22Rv1 (cell line): ENCODE measurements at regions not wholly inside any gene's neighbourhood (a gene's known extent, or its start where the extent isn't known, plus 50 kb on each side); places are given as distances from the start of the nearest gene placed in this dataset.

Experiments used
- H3K27ac ChIP-seq: fragments of 450-650 bp; 2 replicates; pipeline ENCODE4 v1.5.1; 2017
- CTCF ChIP-seq: fragments of 450-650 bp; IDR thresholded peaks from 2 replicates; pipeline ENCODE4 v1.5.1; 2017; ENCODE audit warnings: mild to moderate bottlenecking
- ZFX ChIP-seq: fragments of 450-650 bp; IDR thresholded peaks from 2 replicates; pipeline ENCODE4 v1.6.1; 2017; ENCODE audit warnings: antibody characterized with exemption, borderline replicate concordance

DNA sequence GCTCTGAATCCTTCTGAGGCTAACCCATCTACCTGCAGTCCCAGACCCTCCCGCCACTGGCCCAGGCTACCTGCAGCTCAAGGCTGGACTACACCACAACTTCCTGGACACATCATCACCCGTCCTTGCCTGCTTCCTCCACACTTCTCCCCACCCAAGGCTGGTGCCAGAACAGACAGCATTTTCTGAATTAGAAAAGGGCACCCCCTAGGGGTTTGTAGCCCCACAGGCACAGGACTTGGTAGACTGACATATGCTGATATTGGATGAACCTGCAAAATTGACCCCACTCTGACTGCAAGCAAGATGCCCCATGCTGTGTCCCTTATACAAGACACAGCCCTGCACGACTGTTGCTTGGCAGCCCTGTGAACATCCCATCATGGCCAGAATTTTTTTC is 271.5 kb upstream of the C16orf82 start:
- no peak overlapping the region for H3K27ac ChIP-seq
- TF ChIP-seq CTCF (no peak), ZFX (no peak)

GRCh38 chr16:26801628-26802027 is 265.1 kb upstream of the C16orf82 start:
- no peak overlapping the region for H3K27ac ChIP-seq
- no peak for TF ChIP-seq CTCF
- TF ChIP-seq ZFX = no peak

DNA sequence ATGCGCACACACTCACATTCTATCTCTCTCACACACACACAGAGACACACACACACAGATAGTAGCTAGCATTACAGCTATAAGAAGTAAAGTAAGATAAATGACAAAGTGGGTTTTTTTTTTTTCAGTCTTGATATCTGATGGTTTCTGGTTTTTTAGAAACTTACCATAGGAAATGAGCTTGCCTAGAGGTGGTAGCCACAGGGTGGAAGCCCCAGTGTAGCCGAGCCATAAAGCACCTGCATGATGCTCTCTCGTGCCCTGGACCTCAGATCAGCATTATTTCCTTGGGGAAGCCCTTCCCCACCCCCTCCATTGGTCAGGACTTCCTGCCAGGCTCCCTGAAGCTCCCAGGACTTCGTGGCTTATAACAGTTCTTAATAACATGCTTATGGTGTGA is 264.3 kb upstream of the C16orf82 start:
- H3K27ac ChIP-seq = no peak overlapping the region
- TF ChIP-seq ZFX (no peak), CTCF (no peak)

GRCh38 chr16:26802965-26803364 is 263.8 kb upstream of the C16orf82 start:
- TF ChIP-seq CTCF = no peak
- no peak for TF ChIP-seq ZFX

GRCh38 chr16:26806657-26807056 is 260.1 kb upstream of the C16orf82 start:
- H3K27ac ChIP-seq = no peak overlapping the region
- TF ChIP-seq CTCF = no peak

More at GRCh38 chr16:26802965-26803364, 263.8 kb upstream of the C16orf82 start:
- H3K27ac ChIP-seq = no peak overlapping the region

DNA sequence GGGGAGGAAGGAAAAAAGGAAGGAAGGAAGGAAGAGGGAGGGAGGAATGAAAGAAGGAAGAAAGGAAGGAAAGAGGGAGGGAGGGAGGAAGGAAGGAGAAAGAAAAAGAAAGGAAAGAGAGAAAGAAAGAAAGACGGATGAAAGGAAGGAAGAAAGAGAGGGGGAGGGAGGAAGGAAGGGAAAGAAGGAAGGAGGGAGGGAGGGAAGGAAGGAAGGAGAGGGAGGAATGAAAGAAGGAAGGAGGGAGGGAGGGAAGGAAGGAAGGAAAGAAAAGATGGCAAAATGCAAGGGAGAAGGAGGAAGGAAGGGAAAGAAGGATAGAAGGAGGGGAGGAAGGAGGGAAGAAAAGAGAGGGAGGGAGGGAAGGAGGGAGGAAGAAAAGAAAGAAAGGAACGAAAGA is 257.3 kb upstream of the C16orf82 start:
- H3K27ac ChIP-seq = no peak overlapping the region
- TF ChIP-seq CTCF (no peak), ZFX (no peak)

DNA sequence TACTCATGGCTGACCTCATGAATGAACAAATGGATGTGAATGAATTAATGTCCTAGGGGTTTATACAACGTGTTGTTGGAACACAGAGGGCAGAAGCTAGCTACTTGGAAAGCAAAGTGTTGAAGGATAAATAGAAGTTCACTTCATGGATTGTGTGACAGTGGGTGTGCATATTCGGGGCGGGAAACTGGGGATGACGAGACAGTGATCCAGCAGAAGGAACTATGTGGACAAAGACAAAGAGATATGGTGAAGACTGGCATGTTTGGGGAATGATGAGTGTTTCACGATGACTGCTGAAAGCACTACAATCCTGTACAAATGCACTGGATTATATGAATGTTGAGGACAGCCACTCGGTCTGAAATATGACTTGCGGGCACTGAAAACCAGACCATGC is 250.5 kb upstream of the C16orf82 start:
- TF ChIP-seq CTCF = no peak
- no peak for TF ChIP-seq ZFX
- no peak overlapping the region for H3K27ac ChIP-seq
